ENCODE measurements at regions not wholly inside any gene's neighbourhood (a gene's known extent, or its start where the extent isn't known, plus 50 kb on each side); places are given as distances from the start of the nearest gene placed in this dataset.

DNA sequence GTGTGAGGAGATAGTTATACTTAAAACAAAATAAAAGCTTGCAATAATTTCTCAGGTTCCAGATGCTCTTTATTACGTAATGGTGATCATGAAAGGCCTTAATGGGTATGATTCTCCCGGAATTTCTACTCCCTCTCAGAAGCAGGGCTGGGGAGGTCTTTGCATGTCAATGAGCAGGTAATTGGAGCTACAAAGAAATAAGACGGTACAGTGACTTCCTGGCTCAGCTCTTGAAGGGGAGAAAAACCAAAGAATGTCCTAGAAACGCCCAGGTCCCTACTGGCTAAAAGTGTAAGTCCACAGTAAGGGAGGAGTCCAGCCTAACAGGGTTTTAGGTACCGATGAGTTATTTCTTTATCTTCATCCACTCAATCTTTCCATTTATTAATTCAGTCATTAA is 390.9 kb downstream of the TMEM114 start:
- Mint-ChIP-seq H3K4me1 (ENCODE audit: unreplicated experiment) (no peaks in the 10 kb centered on the region), H3K9me3 (ENCODE audit: unreplicated experiment) (peaks cover 42% of the 10 kb centered on the region), H3K36me3 (ENCODE audit: unreplicated experiment) (no peaks in the 10 kb centered on the region), H3K27me3 (ENCODE audit: unreplicated experiment) (no peaks in the 10 kb centered on the region), H3K27ac (ENCODE audit: unreplicated experiment) (no peak overlapping the region), H3K4me3 (ENCODE audit: unreplicated experiment) (no peak overlapping the region)
- DNase-seq (ENCODE audit: extremely low spot score, unreplicated experiment), result no peak
- TF ChIP-seq, protein P1, sequence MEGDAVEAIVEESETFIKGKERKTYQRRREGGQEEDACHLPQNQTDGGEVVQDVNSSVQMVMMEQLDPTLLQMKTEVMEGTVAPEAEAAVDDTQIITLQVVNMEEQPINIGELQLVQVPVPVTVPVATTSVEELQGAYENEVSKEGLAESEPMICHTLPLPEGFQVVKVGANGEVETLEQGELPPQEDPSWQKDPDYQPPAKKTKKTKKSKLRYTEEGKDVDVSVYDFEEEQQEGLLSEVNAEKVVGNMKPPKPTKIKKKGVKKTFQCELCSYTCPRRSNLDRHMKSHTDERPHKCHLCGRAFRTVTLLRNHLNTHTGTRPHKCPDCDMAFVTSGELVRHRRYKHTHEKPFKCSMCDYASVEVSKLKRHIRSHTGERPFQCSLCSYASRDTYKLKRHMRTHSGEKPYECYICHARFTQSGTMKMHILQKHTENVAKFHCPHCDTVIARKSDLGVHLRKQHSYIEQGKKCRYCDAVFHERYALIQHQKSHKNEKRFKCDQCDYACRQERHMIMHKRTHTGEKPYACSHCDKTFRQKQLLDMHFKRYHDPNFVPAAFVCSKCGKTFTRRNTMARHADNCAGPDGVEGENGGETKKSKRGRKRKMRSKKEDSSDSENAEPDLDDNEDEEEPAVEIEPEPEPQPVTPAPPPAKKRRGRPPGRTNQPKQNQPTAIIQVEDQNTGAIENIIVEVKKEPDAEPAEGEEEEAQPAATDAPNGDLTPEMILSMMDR (IDR thresholded peaks at IDR 0.05), result no peak

DNA sequence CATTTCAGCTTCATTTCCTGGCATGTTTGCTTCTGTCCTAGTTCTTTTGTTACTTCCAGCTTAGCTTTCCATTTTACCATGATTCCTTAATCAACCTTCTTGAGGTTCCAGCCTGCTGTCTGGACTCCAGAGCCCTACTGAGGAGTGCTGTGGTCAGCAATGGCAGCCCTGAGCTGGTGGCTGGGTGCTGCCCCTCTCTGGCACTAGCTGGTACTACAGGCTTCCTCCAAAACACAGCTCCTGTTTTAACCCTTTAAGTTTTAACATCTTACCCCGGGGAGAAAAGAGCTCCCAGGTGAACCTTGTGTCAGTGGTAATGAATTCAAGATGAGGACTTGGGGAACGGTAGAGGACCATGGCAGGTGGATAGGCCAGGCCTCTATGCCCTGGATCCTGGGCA is 395.5 kb downstream of the TMEM114 start:
- Mint-ChIP-seq H3K36me3 (ENCODE audit: unreplicated experiment) (no peaks in the 10 kb centered on the region), H3K4me1 (ENCODE audit: unreplicated experiment) (no peaks in the 10 kb centered on the region), H3K27ac (ENCODE audit: unreplicated experiment) (no peak overlapping the region), H3K9me3 (ENCODE audit: unreplicated experiment) (peaks cover 31% of the 10 kb centered on the region), H3K27me3 (ENCODE audit: unreplicated experiment) (no peaks in the 10 kb centered on the region), H3K4me3 (ENCODE audit: unreplicated experiment) (no peak overlapping the region)
- TF ChIP-seq, protein P1 (IDR thresholded peaks at IDR 0.05), result no peak
- no peak for DNase-seq (ENCODE audit: extremely low spot score, unreplicated experiment)

DNA sequence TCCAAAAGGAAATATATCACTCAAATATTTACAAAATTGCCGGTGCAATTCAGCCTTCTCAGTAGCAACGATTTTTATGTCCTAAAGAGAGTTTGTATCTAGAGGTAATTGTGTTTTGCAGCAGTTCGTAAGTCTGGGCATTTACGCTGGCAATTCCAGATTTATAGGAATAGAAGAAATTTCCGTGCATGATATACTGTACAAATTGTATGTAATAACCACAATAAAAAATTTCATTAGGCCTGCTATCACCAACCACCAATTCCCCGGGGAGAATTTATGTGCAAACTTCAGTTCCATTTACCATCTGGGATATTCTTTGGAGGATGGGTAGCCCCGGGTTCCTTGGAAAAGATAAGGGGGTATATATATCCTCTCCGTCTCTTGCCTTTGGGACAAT is 401.5 kb downstream of the TMEM114 start:
- Mint-ChIP-seq H3K27me3 (ENCODE audit: unreplicated experiment) (no peaks in the 10 kb centered on the region), H3K4me3 (ENCODE audit: unreplicated experiment) (no peak overlapping the region), H3K4me1 (ENCODE audit: unreplicated experiment) (no peaks in the 10 kb centered on the region), H3K9me3 (ENCODE audit: unreplicated experiment) (peaks cover 38% of the 10 kb centered on the region), H3K27ac (ENCODE audit: unreplicated experiment) (no peak overlapping the region), H3K36me3 (ENCODE audit: unreplicated experiment) (no peaks in the 10 kb centered on the region)
- DNase-seq (ENCODE audit: extremely low spot score, unreplicated experiment), result no peak
- TF ChIP-seq, protein P1 (IDR thresholded peaks at IDR 0.05), result no peak

DNA sequence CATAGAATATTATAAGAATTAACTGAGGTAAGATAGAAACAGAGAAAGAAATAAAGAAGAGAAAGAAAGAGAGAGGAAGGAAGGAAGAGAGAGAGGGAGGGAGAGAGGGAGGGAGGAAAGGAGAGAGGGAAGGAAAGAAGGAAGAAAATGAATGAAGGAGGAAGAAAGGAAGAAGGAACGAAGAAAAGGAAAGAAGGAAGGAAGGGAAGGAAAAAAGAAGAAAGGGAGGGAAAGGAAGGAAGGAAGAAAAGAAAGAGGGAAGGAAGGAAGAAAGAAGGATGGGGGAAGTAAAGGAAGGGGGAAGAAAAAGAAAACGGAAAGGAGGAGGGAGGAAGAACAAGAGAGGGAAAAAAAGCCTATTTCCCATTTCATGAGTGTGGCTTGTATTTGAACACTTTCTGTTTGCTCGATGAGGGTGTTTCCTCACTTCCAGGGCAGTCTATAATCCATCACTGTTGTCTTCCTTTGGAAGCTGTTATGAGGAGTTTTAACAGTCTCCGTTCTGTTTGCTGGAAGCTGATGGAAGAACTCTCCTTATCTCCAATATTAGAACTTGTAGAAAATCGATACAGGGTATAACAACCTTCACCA is 402.4 kb downstream of the TMEM114 start:
- Mint-ChIP-seq H3K27ac (ENCODE audit: unreplicated experiment) (no peak overlapping the region), H3K36me3 (ENCODE audit: unreplicated experiment) (no peaks in the 10 kb centered on the region), H3K4me1 (ENCODE audit: unreplicated experiment) (no peaks in the 10 kb centered on the region), H3K9me3 (ENCODE audit: unreplicated experiment) (peaks cover 47% of the 10 kb centered on the region), H3K27me3 (ENCODE audit: unreplicated experiment) (no peaks in the 10 kb centered on the region), H3K4me3 (ENCODE audit: unreplicated experiment) (no peak overlapping the region)
- TF ChIP-seq, protein P1 (IDR thresholded peaks at IDR 0.05), result no peak
- no peak for DNase-seq (ENCODE audit: extremely low spot score, unreplicated experiment)

DNA sequence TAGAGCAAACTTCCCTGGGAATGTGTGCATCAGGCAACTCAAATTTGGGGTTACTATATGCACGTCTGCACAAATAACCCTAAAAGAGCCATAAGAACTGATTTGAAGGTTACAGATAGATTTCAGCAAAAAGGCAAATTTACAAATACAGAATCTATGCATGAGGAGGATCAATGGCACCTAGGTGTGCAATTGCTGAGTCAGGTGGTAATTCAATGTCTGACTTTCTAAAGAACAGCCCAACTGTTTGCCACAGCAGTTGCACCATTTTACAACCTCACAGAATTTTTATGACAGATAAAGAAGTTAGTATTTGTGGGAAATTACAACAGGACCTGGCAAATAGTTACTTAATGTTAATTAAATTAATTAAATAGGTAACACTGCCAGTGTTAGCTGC is 405.5 kb downstream of the TMEM114 start:
- Mint-ChIP-seq H3K36me3 (ENCODE audit: unreplicated experiment) (no peaks in the 10 kb centered on the region), H3K27ac (ENCODE audit: unreplicated experiment) (no peak overlapping the region), H3K9me3 (ENCODE audit: unreplicated experiment) (peaks cover 44% of the 10 kb centered on the region), H3K4me1 (ENCODE audit: unreplicated experiment) (no peaks in the 10 kb centered on the region), H3K27me3 (ENCODE audit: unreplicated experiment) (no peaks in the 10 kb centered on the region), H3K4me3 (ENCODE audit: unreplicated experiment) (no peak overlapping the region)
- TF ChIP-seq, protein P1 (IDR thresholded peaks at IDR 0.05), result no peak
- DNase-seq (ENCODE audit: extremely low spot score, unreplicated experiment), result no peak
